ENCODE measurements at regions not wholly inside any gene's neighbourhood (a gene's known extent, or its start where the extent isn't known, plus 50 kb on each side); places are given as distances from the start of the nearest gene placed in this dataset.

DNA sequence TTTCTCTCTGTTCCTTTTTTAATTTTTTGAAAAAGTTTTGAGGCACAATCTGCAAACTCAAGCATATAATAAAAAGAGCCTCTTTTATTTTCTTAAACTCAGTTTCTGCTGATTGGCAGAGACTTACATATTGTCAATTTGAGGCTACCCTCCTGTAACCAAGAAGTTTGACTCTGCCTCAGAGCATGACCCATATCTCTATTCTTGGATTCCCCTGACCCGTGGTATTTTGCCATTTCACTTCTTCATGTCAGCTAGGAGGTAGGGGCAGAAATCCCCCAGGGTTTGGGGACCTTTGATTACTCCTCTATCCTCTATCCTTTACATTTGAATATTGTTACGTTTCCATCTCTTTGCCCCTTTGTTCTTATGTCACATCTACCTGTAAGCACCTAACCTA is 479.1 kb upstream of the ALCAM start:
- no peak for DNase-seq
- 78 to 79% methylated on average over 2 of the region's 2 CpGs for WGBS, 2 donors
- Histone ChIP-seq H3K27ac (no peak overlapping the region), H3K9me3 (no peaks in the 10 kb centered on the region), H3K36me3 (no peaks in the 10 kb centered on the region), H3K4me3 (replicated peaks in 1 of 3) (no peak overlapping the region), H3K27me3 (no peaks in the 10 kb centered on the region), H3K4me1 (no peaks in the 10 kb centered on the region)
- intact Hi-C loops (cut with DNase I) = no loop called here
- TF ChIP-seq CTCF (IDR thresholded peaks at IDR 0.05) = no peak
- no peak for TF ChIP-seq POLR2A (IDR thresholded peaks at IDR 0.05)

GRCh38 chr3:104892044-104892443 is 474.7 kb upstream of the ALCAM start:
- no peak for TF ChIP-seq POLR2A (IDR thresholded peaks at IDR 0.05)
- no peak for TF ChIP-seq CTCF (IDR thresholded peaks at IDR 0.05)
- H3K9me3 ChIP-seq = no peaks in the 10 kb centered on the region
- H3K27me3 ChIP-seq = no peaks in the 10 kb centered on the region
- no peak overlapping the region for H3K27ac ChIP-seq
- H3K4me1 ChIP-seq = no peaks in the 10 kb centered on the region
- intact Hi-C loops (cut with DNase I) = no loop called here
- no peak for DNase-seq
- 80 to 82% methylated on average over 2 of the region's 2 CpGs for WGBS, 2 donors
- no peak overlapping the region for H3K4me3 ChIP-seq (replicated peaks in 1 of 3)
- no peaks in the 10 kb centered on the region for H3K36me3 ChIP-seq

DNA sequence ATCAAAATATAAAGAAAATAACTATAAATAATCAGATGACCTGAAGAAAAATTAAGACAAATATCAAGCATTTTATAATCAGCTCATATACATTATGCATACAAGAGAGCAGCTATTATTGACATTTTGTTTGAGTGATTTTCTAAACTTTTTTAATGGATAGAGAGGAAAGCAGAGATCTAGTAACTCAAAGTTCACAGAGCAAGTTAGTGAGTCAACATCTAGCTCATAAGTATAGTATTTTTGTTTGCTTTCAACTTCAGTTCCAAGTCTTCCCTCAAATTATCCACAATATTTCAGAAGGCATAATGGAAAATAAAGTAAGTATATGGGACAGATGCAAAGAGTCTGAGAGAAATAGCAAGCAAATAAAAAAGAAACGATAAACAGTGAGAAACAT is 470.1 kb upstream of the ALCAM start:
- WGBS, 2 donors = 94 to 98% methylated on average over 1 of the region's 1 CpG
- intact Hi-C loops (cut with DNase I) = no loop called here
- no peak overlapping the region for H3K4me3 ChIP-seq (replicated peaks in 1 of 3)
- no peaks in the 10 kb centered on the region for H3K36me3 ChIP-seq
- no peaks in the 10 kb centered on the region for H3K4me1 ChIP-seq
- no peaks in the 10 kb centered on the region for H3K9me3 ChIP-seq
- no peak overlapping the region for H3K27ac ChIP-seq
- no peak for DNase-seq
- no peak for TF ChIP-seq CTCF (IDR thresholded peaks at IDR 0.05)
- no peak for TF ChIP-seq POLR2A (IDR thresholded peaks at IDR 0.05)
- H3K27me3 ChIP-seq = no peaks in the 10 kb centered on the region

GRCh38 chr3:104901396-104901795 is 465.3 kb upstream of the ALCAM start:
- no peak for TF ChIP-seq CTCF (IDR thresholded peaks at IDR 0.05)
- TF ChIP-seq POLR2A (IDR thresholded peaks at IDR 0.05) = no peak
- Histone ChIP-seq H3K27ac (no peak overlapping the region), H3K36me3 (no peaks in the 10 kb centered on the region), H3K9me3 (no peaks in the 10 kb centered on the region), H3K4me1 (no peaks in the 10 kb centered on the region), H3K4me3 (replicated peaks in 1 of 3) (no peak overlapping the region), H3K27me3 (no peaks in the 10 kb centered on the region)
- WGBS, 2 donors = 78 to 79% methylated on average over 3 of the region's 3 CpGs
- DNase-seq = no peak
- intact Hi-C loops (cut with DNase I) = no loop called here

DNA sequence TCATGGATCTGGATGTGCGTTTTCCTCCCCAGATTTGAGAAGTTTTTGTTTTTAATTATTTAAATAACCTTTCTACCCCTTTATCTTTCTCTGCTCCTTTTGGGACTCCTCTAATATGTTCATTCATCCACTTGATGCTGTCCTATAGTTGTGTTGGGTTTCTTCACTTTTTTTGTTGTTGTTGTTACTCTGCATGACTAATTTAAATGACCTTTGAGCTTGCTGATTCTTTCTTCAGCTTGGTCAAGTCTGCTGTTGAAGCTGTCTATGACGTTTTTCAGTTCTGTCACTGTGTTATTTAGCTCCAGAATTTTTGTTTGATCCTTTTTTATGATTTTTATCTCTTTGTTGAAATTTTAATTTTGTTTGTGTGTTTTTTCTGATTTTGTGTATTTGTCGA is 463.6 kb upstream of the ALCAM start:
- H3K36me3 ChIP-seq = no peaks in the 10 kb centered on the region
- no peak for TF ChIP-seq CTCF (IDR thresholded peaks at IDR 0.05)
- H3K4me1 ChIP-seq = no peaks in the 10 kb centered on the region
- 58 to 59% methylated on average over 3 of the region's 3 CpGs for WGBS, 2 donors
- H3K4me3 ChIP-seq (replicated peaks in 1 of 3) = no peak overlapping the region
- no peak overlapping the region for H3K27ac ChIP-seq
- intact Hi-C loops (cut with DNase I) = no loop called here
- H3K9me3 ChIP-seq = no peaks in the 10 kb centered on the region
- H3K27me3 ChIP-seq = no peaks in the 10 kb centered on the region
- no peak for DNase-seq
